Spleen (tissue), 11 donors: ENCODE measurements at regions not wholly inside any gene's neighbourhood (a gene's known extent, or its start where the extent isn't known, plus 50 kb on each side); places are given as distances from the start of the nearest gene placed in this dataset.

Experiments
- DNase-seq: peaks from one replicate; pipeline ENCODE4 v3.0.0-alpha.2; 2020
- H3K27ac ChIP-seq, 8 donors: fragments of 200-600 bp; sonication (generic) in 7 of 8; 1 replicate in 4 of 8; 2 replicates in 4 of 8; pipeline versions ENCODE4 v1.5.0 to v1.8.0; 2016 to 2021; ENCODE audit warnings: inconsistent platforms in 4 of 8, mild to moderate bottlenecking in 4 of 8, moderate library complexity in 1 of 8
- H3K27me3 ChIP-seq, 7 donors: fragments of 200-600 bp; sonication (generic) in 6 of 7; replicated peaks in 1 of 7; 1 replicate in 4 of 7; 2 replicates in 3 of 7; pipeline versions ENCODE4 v1.5.0 to v1.8.0; 2016 to 2021; ENCODE audit warnings: inconsistent platforms in 3 of 7, mild to moderate bottlenecking in 1 of 7
- H3K36me3 ChIP-seq, 6 donors: fragments of 200-600 bp; sonication (generic) in 5 of 6; 1 replicate in 4 of 6; 2 replicates in 2 of 6; pipeline versions ENCODE4 v1.5.0 to v1.8.0; 2016 to 2021; ENCODE audit warnings: inconsistent platforms in 2 of 6
- H3K4me1 ChIP-seq, 6 donors: fragments of 200-600 bp; sonication (generic) in 5 of 6; 1 replicate in 3 of 6; 2 replicates in 3 of 6; pipeline versions ENCODE4 v1.5.0 to v1.8.0; 2016 to 2021; ENCODE audit warnings: inconsistent platforms in 3 of 6
- H3K4me3 ChIP-seq, 8 donors: fragments of 200-600 bp; sonication (generic) in 7 of 8; 1 replicate in 4 of 8; 2 replicates in 4 of 8; pipeline versions ENCODE4 v1.5.0 to v1.8.0; 2016 to 2021; ENCODE audit warnings: inconsistent platforms in 4 of 8, mild to moderate bottlenecking in 4 of 8, moderate library complexity in 2 of 8
- H3K9me3 ChIP-seq, 8 donors: fragments of 200-600 bp; sonication (generic) in 7 of 8; 1 replicate in 4 of 8; 2 replicates in 4 of 8; pipeline versions ENCODE4 v1.5.0 to v1.8.0; 2016 to 2021; ENCODE audit warnings: inconsistent platforms in 4 of 8
- POLR2A ChIP-seq, 3 donors: fragments of 450-650 bp; IDR thresholded peaks; one replicate each; pipeline ENCODE4 v1.5.1; 2017; ENCODE audit warnings: antibody characterized with exemption in 3 of 3, mild to moderate bottlenecking in 1 of 3
- POLR2AphosphoS5 ChIP-seq, 3 donors: sonication (generic); formaldehyde crosslinking; IDR thresholded peaks; one replicate each; pipeline ENCODE4 v1.5.1; 2017; ENCODE audit warnings: antibody characterized with exemption in 3 of 3
- WGBS, 5 donors: extraction: QIAGEN DNeasy Blood & Tissue Kit in 3 of 5; methylation state at CpG; one replicate each; pipeline versions ENCODE4 v1.1.5 to v1.1.7; 2013 to 2018; 5-methylcytosine and 5-hydroxymethylcytosine counted together
- intact Hi-C: fragments of 100-400 bp; cut with DNase I; formaldehyde crosslinking; loops from one replicate; pipeline ENCODE4 v1.15.0; 2023; ENCODE audit warnings: low total_unique reads
- TF ChIP-seq, protein P1 (sequence below), 11 experiments: fragments of 200-600 bp in 7 of 11; fragments of 450-650 bp in 4 of 11; sonication (generic) in 4 of 11; IDR thresholded peaks in 8 of 11; conservative IDR thresholded peaks in 3 of 11; 1 replicate in 7 of 11; 2 replicates in 4 of 11; pipeline versions ENCODE4 v1.4.0 to v1.8.0; 2016 to 2021; ENCODE audit warnings: antibody characterized with exemption in 11 of 11, inconsistent platforms in 4 of 11, mild to moderate bottlenecking in 1 of 11
- donor health status: healthy with polysubstance abuse.
- donor health status: DM: no; HTN: no; CAD: no; lungs with moderate emphysema.
- donor health status: DM: no; HTN: no; CAD: no.
- donor health status: Bipolar disorder and iron deficiency.
- donor health status: healthy.
- donor health status: DM: no; HTN: no; CAD: no.
- donor health status: DM: yes; HTN: yes; CAD: no.

DNA sequence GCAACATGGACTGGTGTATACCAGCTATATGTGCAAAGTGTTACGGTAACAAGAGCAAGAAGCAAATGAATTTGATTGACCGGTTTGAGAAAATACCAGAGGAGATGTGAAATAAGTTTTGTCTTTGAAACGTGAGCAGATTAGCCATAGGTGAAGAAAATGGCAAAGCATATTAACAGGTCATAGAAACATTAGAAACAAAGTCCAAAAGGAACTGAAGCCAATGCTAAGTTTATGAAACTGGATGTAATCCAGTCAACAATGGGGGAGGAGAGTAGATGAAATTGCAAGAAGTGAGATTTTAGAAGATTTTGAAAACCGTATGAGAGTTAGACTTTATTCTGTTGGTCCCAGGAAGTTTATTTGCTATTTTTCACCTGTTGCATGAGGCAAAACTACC, 1315.4 kb upstream of the CHAC2 start:
- H3K4me1 ChIP-seq: no peaks in the 10 kb centered on the region
- DNase-seq: no peak
- H3K36me3 ChIP-seq: no peaks in the 10 kb centered on the region
- no peak overlapping the region for H3K27ac ChIP-seq
- TF ChIP-seq POLR2A (IDR thresholded peaks at IDR 0.05) (no peak), POLR2AphosphoS5 (IDR thresholded peaks at IDR 0.05) (no peak)
- TF ChIP-seq, protein P1, sequence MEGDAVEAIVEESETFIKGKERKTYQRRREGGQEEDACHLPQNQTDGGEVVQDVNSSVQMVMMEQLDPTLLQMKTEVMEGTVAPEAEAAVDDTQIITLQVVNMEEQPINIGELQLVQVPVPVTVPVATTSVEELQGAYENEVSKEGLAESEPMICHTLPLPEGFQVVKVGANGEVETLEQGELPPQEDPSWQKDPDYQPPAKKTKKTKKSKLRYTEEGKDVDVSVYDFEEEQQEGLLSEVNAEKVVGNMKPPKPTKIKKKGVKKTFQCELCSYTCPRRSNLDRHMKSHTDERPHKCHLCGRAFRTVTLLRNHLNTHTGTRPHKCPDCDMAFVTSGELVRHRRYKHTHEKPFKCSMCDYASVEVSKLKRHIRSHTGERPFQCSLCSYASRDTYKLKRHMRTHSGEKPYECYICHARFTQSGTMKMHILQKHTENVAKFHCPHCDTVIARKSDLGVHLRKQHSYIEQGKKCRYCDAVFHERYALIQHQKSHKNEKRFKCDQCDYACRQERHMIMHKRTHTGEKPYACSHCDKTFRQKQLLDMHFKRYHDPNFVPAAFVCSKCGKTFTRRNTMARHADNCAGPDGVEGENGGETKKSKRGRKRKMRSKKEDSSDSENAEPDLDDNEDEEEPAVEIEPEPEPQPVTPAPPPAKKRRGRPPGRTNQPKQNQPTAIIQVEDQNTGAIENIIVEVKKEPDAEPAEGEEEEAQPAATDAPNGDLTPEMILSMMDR (IDR thresholded peaks at IDR 0.05 in 8 of 11, conservative IDR thresholded peaks at IDR 0.05 in 3 of 11): no peak
- no peaks in the 10 kb centered on the region for H3K27me3 ChIP-seq
- WGBS, 5 donors: 84 to 93% (median 88%) methylated on average over 4 of the region's 4 CpGs
- H3K9me3 ChIP-seq: peaks cover 0 to 4% (median 0%) of the 10 kb centered on the region in 8 donors
- intact Hi-C loops: no loop called here
- no peak overlapping the region for H3K4me3 ChIP-seq

- no peak overlapping the region for H3K27ac ChIP-seq
- H3K4me1 ChIP-seq: no peaks in the 10 kb centered on the region
- no peak overlapping the region for H3K4me3 ChIP-seq
- peaks cover 0 to 4% (median 0%) of the 10 kb centered on the region in 8 donors for H3K9me3 ChIP-seq
- no peak for TF ChIP-seq POLR2AphosphoS5 (IDR thresholded peaks at IDR 0.05)
- TF ChIP-seq, protein P1 (IDR thresholded peaks at IDR 0.05 in 8 of 11, conservative IDR thresholded peaks at IDR 0.05 in 3 of 11): no peak
- no peak for TF ChIP-seq POLR2A (IDR thresholded peaks at IDR 0.05)
- no peak for DNase-seq
- intact Hi-C loops: no loop called here
- H3K36me3 ChIP-seq: no peaks in the 10 kb centered on the region
- no peaks in the 10 kb centered on the region for H3K27me3 ChIP-seq
Measured at GRCh38 chr2:52445686-52446085, 1321.9 kb upstream of the CHAC2 start.

DNA sequence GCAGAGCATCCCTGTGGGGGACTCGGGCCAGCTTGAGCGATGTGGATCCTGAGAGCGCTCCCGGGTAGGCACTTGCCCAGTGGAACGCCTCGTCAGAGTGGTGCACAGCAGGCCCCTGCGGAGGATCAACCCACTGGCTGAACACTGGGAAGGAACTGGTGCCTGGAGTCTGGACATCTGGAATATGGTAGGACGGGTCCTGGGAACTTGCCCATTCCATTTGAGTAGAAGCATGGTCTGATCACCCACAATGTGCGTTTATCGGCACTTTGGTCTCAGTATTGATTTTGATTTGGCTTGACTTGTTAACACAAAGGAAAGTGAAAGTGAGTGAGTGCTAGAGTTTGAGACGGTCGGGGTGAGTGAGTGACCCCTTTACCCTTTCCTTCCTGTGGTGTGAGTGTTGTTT, 1336.2 kb upstream of the CHAC2 start:
- TF ChIP-seq, protein P1 (IDR thresholded peaks at IDR 0.05 in 8 of 11, conservative IDR thresholded peaks at IDR 0.05 in 3 of 11): no peak
- TF ChIP-seq POLR2AphosphoS5 (IDR thresholded peaks at IDR 0.05): no peak
- no peak for TF ChIP-seq POLR2A (IDR thresholded peaks at IDR 0.05)
- Histone ChIP-seq H3K4me1 (no peaks in the 10 kb centered on the region), H3K9me3 (peaks cover 0 to 18% (median 3%) of the 10 kb centered on the region in 8 donors), H3K27me3 (no peaks in the 10 kb centered on the region), H3K36me3 (no peaks in the 10 kb centered on the region), H3K27ac (no peak overlapping the region), H3K4me3 (no peak overlapping the region)
- no peak for DNase-seq
- intact Hi-C loops: no loop called here
- 83 to 92% (median 85%) methylated on average over 12 of the region's 12 CpGs for WGBS, 5 donors

GRCh38 chr2:52429740-52430139, 1337.9 kb upstream of the CHAC2 start:
- intact Hi-C loops: no loop called here
- H3K4me3 ChIP-seq: no peak overlapping the region
- H3K36me3 ChIP-seq: no peaks in the 10 kb centered on the region
- WGBS, 5 donors: 55 to 86% (median 64%) methylated on average over 3 of the region's 3 CpGs
- H3K27ac ChIP-seq: no peak overlapping the region
- H3K4me1 ChIP-seq: no peaks in the 10 kb centered on the region
- no peaks in the 10 kb centered on the region for H3K27me3 ChIP-seq
- H3K9me3 ChIP-seq: peaks cover 0 to 13% (median 1%) of the 10 kb centered on the region in 8 donors
- no peak for DNase-seq
- no peak for TF ChIP-seq POLR2A (IDR thresholded peaks at IDR 0.05)
- no peak for TF ChIP-seq POLR2AphosphoS5 (IDR thresholded peaks at IDR 0.05)
- TF ChIP-seq, protein P1 (IDR thresholded peaks at IDR 0.05 in 8 of 11, conservative IDR thresholded peaks at IDR 0.05 in 3 of 11): no peak
